ENCODE measurements at regions not wholly inside any gene's neighbourhood (a gene's known extent, or its start where the extent isn't known, plus 50 kb on each side); places are given as distances from the start of the nearest gene placed in this dataset.

DNA sequence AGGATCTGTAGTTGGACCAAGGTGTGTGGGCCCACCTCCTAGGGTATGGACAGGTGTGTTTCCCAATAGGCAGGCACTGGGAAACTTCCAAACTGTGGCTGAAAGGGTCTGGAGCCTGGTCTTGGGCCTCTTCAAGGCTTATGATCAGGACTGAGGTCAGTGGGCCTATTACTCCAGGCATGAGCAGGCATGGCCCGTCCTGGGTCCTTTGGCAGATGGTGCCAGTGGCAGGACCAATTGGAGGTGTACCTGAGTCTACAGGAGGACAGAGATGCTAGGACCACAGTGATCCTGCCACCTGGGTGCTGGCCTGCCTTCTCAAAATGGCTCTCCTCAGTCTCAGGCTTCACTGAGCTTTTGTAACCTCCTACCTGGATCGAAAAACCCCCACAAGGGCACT lies 95.4 kb downstream of the RAB18 start:
- 77 to 80% methylated on average over 1 to 2 of the region's 2 CpGs for WGBS, 2 donors
- intact Hi-C loops (cut with DNase I; ENCODE audit: low total_unique reads), result no loop called here
- no peak for DNase-seq (ENCODE audit: low spot score in 2 of 2)
- no peak overlapping the region for H3K4me3 ChIP-seq (ENCODE audit: low read depth, poor library complexity, severe bottlenecking)
- TF ChIP-seq, protein P1, sequence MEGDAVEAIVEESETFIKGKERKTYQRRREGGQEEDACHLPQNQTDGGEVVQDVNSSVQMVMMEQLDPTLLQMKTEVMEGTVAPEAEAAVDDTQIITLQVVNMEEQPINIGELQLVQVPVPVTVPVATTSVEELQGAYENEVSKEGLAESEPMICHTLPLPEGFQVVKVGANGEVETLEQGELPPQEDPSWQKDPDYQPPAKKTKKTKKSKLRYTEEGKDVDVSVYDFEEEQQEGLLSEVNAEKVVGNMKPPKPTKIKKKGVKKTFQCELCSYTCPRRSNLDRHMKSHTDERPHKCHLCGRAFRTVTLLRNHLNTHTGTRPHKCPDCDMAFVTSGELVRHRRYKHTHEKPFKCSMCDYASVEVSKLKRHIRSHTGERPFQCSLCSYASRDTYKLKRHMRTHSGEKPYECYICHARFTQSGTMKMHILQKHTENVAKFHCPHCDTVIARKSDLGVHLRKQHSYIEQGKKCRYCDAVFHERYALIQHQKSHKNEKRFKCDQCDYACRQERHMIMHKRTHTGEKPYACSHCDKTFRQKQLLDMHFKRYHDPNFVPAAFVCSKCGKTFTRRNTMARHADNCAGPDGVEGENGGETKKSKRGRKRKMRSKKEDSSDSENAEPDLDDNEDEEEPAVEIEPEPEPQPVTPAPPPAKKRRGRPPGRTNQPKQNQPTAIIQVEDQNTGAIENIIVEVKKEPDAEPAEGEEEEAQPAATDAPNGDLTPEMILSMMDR (IDR thresholded peaks at IDR 0.05), result no peak
- no peak for TF ChIP-seq POLR2A (IDR thresholded peaks at IDR 0.05)

DNA sequence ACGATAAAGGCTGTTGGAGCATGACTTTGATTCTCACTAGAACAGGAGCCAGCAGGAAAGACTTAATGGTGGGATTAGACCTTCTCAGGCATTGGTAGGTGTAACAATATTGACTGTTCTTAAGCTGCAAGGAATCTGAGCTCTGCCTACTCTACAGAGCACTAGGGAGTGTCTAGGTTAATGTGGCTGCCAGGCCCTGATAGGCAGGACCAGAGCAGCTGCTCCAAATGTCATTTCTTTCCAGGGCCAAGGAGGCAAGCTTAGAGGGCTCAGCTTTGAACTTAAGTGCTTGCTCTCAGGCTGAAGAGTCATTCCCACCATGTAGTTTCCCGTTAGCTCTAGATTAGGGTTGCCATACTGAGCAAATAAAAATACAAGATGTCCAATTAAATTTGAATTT lies 96.8 kb downstream of the RAB18 start:
- no peak overlapping the region for H3K4me3 ChIP-seq (ENCODE audit: low read depth, poor library complexity, severe bottlenecking)
- no peak for TF ChIP-seq POLR2A (IDR thresholded peaks at IDR 0.05)
- DNase-seq (ENCODE audit: low spot score in 2 of 2), result no peak
- intact Hi-C loops (cut with DNase I; ENCODE audit: low total_unique reads), result no loop called here
- WGBS, 2 donors, result 89 to 96% methylated on average over 2 of the region's 2 CpGs

DNA sequence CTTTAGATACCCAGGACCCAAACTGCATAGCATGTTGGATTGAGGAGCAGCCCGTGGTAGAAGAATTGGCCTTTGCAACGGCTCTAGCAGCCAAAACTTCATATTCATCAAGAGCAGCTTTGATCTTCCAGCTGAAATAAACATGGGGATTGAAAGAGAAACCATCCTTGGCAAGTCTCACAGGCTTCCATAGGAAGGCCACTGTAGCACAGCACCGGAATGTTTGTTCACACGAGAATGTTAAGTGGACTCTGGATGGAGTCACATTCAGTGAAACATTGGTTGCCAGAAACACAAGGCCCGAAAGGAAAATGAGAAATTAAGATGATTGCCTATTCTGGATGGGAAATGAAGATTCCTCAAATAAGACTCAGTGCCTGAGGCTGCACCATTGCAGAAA lies 97.4 kb downstream of the RAB18 start:
- no peak overlapping the region for H3K4me3 ChIP-seq (ENCODE audit: low read depth, poor library complexity, severe bottlenecking)
- no peak for DNase-seq (ENCODE audit: low spot score in 2 of 2)
- WGBS, 2 donors, result 69 to 72% methylated on average over 5 of the region's 5 CpGs
- intact Hi-C loops (cut with DNase I; ENCODE audit: low total_unique reads), result no loop called here
- no peak for TF ChIP-seq POLR2A (IDR thresholded peaks at IDR 0.05)
- TF ChIP-seq, protein P1 (IDR thresholded peaks at IDR 0.05), result no peak

DNA sequence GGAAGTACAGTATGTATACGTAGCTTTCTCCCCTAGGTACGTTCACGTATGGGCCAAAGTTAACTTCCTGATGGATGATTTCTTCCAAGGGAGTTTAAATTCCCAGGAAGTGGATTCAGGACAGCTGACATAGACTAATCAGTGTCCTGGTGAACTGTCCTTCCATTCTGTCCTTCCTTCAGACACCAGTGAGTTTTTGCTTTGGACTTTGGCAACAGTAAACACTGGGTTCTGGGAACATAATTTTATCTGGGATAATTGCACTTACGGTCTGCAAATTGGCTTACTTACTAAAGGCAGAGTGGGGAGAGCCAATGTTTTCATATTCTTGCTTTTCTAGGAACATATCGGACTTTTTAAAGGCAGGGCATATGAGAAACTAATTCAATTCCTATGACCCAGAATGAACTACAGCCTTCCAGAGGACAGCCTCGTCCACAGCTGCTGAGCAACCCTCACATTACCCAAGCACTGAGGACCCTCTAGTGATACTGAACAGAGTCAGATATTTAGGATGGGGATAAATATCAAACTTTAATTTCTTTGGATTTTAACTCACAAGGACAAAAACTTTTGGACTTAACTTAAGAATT lies 97.9 kb downstream of the RAB18 start:
- no peak overlapping the region for H3K4me3 ChIP-seq (ENCODE audit: low read depth, poor library complexity, severe bottlenecking)
- TF ChIP-seq, protein P1 (IDR thresholded peaks at IDR 0.05), result no peak
- TF ChIP-seq POLR2A (IDR thresholded peaks at IDR 0.05), result no peak
- 60 to 68% methylated on average over 6 of the region's 6 CpGs for WGBS, 2 donors
- DNase-seq (ENCODE audit: low spot score in 2 of 2), result no peak
- intact Hi-C loops (cut with DNase I; ENCODE audit: low total_unique reads), result no loop called here

DNA sequence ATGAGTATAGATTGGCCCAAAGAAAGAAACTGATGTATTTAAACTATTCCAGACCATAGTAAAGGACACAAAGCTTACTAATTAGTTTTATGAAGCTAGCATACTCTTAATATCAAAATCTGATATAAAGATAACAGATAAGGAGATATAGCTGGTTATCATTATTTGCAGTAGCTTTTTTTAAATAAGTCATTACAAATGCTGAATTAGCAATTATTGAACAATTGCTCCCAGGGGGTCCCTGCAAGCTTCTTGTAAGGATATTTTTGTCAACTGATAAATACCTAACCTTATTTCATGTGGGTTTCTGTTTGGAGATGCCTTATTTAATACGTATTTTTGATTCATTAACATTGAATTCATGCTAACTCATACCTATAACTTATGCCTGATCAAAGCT lies 99.0 kb downstream of the RAB18 start:
- H3K4me3 ChIP-seq (ENCODE audit: low read depth, poor library complexity, severe bottlenecking), result no peak overlapping the region
- 97 to 100% methylated on average over 1 of the region's 1 CpG for WGBS, 2 donors
- TF ChIP-seq POLR2A (IDR thresholded peaks at IDR 0.05), result no peak
- TF ChIP-seq, protein P1 (IDR thresholded peaks at IDR 0.05), result no peak
- no peak for DNase-seq (ENCODE audit: low spot score in 2 of 2)
- intact Hi-C loops (cut with DNase I; ENCODE audit: low total_unique reads), result no loop called here

DNA sequence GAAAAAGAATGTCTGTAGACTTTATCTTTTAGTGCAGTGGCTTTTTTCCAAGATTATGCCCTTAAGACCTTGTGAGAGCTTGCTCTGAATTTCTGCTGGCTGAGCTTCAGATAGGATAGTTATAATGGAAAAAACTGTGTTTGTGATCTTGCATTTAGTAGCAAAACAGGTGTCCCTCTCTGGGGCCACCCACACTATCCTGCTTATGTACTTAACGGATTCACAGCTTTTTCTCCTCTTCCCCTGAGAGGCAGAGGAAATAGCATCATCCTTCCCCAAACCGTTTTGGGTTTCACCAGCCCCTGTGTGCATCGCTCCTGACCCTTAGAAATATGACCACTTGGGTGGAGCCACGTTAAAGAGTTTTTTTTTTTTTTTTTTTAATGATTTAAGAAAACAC lies 101.2 kb downstream of the RAB18 start:
- TF ChIP-seq, protein P1 (IDR thresholded peaks at IDR 0.05), result no peak
- TF ChIP-seq POLR2A (IDR thresholded peaks at IDR 0.05), result no peak
- intact Hi-C loops (cut with DNase I; ENCODE audit: low total_unique reads), result no loop called here
- no peak overlapping the region for H3K4me3 ChIP-seq (ENCODE audit: low read depth, poor library complexity, severe bottlenecking)
- DNase-seq (ENCODE audit: low spot score in 2 of 2), result no peak
- WGBS, 2 donors, result 63 to 65% methylated on average over 4 of the region's 4 CpGs

All from lower leg skin (tissue), 4 donors.